AG10803 (cell line): ENCODE measurements at regions not wholly inside any gene's neighbourhood (a gene's known extent, or its start where the extent isn't known, plus 50 kb on each side); places are given as distances from the start of the nearest gene placed in this dataset.
"Not testable (repeated sequence)": the region's sequence is repeated elsewhere in the genome, so short reads cannot be mapped to it uniquely, and the experiment has no call there.

Experiments
- DNase-seq: peaks from one replicate; pipeline ENCODE4 v3.0.0; 2010; ENCODE audit warnings: low read depth
- H3K4me3 ChIP-seq: 2 replicates; pipeline ENCODE4 v1.5.1; 2011; ENCODE audit warnings: mild to moderate bottlenecking, low read length, control low read depth
- TF ChIP-seq, protein P1 (sequence below): conservative IDR thresholded peaks from 2 replicates; pipeline ENCODE4 v1.5.1; 2011; ENCODE audit warnings: mild to moderate bottlenecking, low read length, control low read depth, inconsistent platforms

DNA sequence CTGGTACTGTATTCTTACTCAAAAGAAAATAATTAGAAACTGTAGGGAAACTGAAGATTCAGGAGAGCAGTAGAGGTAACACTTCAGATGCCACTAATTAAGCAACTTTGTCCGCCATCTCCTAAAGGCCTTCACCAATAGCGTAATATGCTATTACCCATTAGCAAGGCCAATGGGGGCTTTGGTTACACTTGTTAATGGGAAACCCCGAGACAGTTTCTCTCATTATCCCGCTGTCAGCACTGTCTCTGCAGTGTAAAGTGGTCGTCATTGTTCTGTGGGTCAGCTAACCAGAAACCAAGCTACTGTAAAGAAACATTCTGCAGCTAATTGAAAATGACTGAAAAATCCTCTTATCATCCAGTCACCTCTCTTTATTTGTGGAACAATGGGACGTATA, 468.0 kb upstream of the POU3F2 start:
- TF ChIP-seq, protein P1, sequence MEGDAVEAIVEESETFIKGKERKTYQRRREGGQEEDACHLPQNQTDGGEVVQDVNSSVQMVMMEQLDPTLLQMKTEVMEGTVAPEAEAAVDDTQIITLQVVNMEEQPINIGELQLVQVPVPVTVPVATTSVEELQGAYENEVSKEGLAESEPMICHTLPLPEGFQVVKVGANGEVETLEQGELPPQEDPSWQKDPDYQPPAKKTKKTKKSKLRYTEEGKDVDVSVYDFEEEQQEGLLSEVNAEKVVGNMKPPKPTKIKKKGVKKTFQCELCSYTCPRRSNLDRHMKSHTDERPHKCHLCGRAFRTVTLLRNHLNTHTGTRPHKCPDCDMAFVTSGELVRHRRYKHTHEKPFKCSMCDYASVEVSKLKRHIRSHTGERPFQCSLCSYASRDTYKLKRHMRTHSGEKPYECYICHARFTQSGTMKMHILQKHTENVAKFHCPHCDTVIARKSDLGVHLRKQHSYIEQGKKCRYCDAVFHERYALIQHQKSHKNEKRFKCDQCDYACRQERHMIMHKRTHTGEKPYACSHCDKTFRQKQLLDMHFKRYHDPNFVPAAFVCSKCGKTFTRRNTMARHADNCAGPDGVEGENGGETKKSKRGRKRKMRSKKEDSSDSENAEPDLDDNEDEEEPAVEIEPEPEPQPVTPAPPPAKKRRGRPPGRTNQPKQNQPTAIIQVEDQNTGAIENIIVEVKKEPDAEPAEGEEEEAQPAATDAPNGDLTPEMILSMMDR: no peak
- no peak overlapping the region for H3K4me3 ChIP-seq
- no peak for DNase-seq

DNA sequence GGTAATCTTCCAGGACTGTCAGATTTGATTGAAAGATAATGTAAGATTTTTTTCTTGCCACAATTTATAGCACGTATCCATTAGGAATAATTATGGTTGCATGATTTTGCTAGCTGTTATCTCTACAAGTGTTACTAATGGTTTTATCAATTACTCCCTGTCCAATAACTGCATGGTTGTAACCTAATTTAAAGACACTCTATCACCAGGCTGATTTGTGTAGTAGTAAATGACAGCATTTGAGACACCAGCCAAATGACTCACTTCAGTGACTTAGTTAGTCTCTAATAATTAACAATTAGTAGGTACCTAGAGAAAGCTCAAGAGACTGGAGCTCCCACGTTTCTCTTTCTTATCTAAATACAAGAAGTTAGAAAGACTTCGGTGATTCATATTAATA, 453.8 kb upstream of the POU3F2 start:
- no peak overlapping the region for H3K4me3 ChIP-seq
- DNase-seq: no peak
- TF ChIP-seq, protein P1: no peak

DNA sequence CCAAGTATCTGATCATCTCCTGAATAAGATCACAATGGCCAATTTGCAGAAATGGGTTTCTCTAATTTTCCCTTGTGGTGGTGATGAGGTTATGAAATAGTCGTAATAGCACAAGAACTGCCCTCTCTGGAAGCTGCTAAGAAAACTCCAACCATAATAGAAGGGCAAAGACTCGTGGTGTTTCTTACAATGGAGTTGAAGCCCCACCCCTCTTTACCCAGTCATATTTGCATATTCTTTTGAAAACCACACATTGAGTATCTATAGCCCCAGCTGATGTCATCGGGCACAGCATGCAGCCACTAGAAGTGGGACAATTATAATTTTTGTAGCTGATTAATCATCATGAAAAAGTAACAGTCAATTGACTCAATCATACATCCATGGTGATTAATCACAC, 452.1 kb upstream of the POU3F2 start:
- no peak overlapping the region for H3K4me3 ChIP-seq
- no peak for DNase-seq
- TF ChIP-seq, protein P1: no peak

DNA sequence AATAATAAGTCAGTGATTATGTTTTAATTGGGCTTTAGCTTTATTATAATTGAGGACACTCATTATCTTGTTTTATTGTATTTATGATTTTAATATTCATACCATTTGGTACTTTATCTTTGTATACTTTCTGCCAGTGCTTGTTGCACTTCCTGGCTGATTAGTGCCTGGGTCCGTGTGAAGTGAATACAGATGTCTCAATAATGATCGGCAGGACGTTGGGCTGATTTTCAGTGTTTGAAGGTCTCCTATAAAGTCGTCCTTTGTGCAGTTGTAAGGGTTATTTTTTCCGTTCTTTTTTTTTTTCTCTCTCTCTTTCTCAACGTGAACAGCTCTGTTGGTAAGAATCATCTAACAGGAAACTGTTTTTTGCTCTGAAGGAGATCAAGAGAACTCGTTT, 450.0 kb upstream of the POU3F2 start:
- no peak for DNase-seq
- no peak overlapping the region for H3K4me3 ChIP-seq
- TF ChIP-seq, protein P1: no peak

DNA sequence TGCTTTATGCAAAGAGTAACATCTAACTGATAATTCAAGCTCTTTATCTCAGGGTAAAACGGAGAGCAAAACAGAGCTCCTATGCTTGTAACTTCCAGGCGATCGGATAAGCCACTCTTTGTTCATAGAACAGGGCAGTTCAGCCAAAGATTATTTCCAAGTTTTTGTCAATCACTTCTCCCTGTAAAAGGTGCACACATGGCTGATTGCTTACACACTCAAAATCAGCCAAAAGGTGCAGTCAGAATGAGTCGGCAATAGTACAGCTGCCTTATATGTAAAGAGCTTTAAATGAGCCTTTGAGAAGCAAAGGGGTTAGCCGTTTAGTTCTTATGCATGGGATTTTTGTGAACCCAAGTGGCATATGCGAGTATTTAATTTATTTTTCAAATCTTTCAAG, 449.6 kb upstream of the POU3F2 start:
- TF ChIP-seq, protein P1: no peak
- DNase-seq: no peak

DNA sequence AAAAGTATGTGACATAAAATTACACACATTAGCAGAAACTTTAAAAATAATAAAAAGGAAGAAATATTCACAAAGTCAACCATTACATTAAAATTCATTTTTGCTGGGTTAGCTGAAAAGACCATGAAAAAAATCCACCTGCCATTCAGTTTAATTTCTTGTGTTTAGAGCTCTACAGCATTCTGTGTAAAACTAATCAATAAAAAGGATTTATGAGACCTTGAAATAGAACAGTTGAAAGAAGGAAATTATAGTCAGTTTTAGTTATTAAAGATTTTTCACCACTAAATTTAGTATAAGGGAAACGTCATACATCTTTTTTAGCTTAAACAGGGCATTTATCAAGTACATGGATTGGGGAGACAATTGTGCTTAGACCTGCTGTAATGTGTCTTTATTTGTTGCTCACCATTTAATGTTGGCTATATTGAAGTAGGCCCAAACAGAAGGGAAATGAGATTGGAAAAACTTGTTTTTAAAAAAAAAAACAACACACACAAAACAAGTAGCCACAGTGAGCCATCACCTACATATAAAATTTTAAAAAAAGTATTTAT, 438.7 kb upstream of the POU3F2 start:
- H3K4me3 ChIP-seq: no peak overlapping the region
- TF ChIP-seq, protein P1: no peak
- DNase-seq: no peak

More for the DNA sequence above, 449.6 kb upstream of the POU3F2 start:
- no peak overlapping the region for H3K4me3 ChIP-seq

DNA sequence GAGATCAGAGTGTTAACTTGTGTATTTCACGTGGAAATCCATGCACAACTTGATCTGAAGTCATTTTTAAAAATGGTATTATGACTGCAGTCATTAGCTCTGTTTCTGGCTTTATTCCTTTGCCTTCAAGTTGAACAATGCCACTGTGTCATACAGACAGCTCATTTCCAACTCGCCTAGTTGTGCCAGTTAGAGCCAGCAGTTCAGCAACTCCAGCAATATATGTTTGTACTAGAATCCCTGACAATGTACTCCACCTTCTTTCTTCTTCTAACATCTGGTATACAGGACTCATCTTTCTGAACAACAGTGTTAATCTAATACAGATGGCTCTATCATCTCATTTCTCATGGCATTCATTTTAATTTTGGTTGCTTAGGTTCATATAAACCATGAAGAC, 418.3 kb upstream of the POU3F2 start:
- no peak for DNase-seq
- TF ChIP-seq, protein P1: no peak
- H3K4me3 ChIP-seq: no peak overlapping the region

DNA sequence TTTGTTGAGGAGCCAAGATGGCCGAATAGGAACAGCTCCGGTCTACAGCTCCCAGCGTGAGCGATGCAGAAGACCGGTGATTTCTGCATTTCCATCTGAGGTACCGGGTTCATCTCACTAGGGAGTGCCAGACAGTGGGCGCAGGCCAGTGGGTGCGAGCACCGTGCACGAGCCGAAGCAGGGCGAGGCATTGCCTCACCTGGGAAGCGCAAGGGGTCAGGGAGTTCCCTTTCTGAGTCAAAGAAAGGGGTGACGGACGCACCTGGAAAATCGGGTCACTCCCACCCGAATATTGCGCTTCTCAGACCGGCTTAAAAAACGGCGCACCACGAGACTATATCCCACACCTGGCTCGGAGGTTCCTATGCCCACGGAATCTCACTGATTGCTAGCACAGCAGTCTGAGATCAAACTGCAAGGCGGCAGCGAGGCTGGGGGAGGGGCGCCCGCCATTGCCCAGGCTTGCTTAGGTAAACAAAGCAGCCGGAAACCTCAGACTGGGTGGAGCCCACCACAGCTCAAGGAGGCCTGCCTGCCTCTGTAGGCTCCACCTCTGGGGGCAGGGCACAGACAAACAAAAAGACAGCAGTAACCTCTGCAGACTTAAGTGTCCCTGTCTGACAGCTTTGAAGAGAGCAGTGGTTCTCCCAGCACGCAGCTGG, 417.7 kb upstream of the POU3F2 start:
- DNase-seq: not testable (repeated sequence)

More for the DNA sequence above, 417.7 kb upstream of the POU3F2 start:
- not testable (repeated sequence) for H3K4me3 ChIP-seq
